Right lobe of liver (tissue), 6 donors: ENCODE measurements at regions not wholly inside any gene's neighbourhood (a gene's known extent, or its start where the extent isn't known, plus 50 kb on each side); places are given as distances from the start of the nearest gene placed in this dataset.

ENCODE experiments used
- ATAC-seq, 4 donors: fragments of 200-7000 bp; cut with Tn5 transposase; one replicate each; pipeline ENCODE4 v1.9.1; 2020; ENCODE audit warnings: mild to moderate bottlenecking in 4 of 4, moderate library complexity in 4 of 4
- DNase-seq, 3 donors: peaks; one replicate each; pipeline ENCODE4 v3.0.0-alpha.2; 2020
- H3K27ac ChIP-seq, 3 donors: fragments of 200-600 bp; one replicate each; pipeline ENCODE4 v1.8.0; 2022
- H3K27me3 ChIP-seq, 2 donors: fragments of 200-600 bp; one replicate each; pipeline ENCODE4 v1.8.0; 2022
- H3K36me3 ChIP-seq, 4 donors: fragments of 200-600 bp; sonication (generic) in 1 of 4; one replicate each; pipeline versions ENCODE4 v1.5.1 to v1.8.0; 2017 to 2022; ENCODE audit warnings: control low read depth in 1 of 4
- H3K4me1 ChIP-seq, 4 donors: fragments of 200-600 bp; sonication (generic) in 1 of 4; one replicate each; pipeline versions ENCODE4 v1.5.1 to v1.8.0; 2017 to 2022; ENCODE audit warnings: control low read depth in 1 of 4
- H3K4me3 ChIP-seq, 3 donors: fragments of 200-600 bp; one replicate each; pipeline ENCODE4 v1.8.0; 2022
- H3K9me3 ChIP-seq, 4 donors: fragments of 200-600 bp; sonication (generic) in 1 of 4; one replicate each; pipeline versions ENCODE4 v1.5.1 to v1.8.0; 2017 to 2022; ENCODE audit warnings: control low read depth in 1 of 4
- CTCF ChIP-seq, 4 donors: fragments of 200-600 bp in 3 of 4; fragments of 450-650 bp in 1 of 4; IDR thresholded peaks; one replicate each; pipeline versions ENCODE4 v1.5.1 to v1.8.0; 2016 to 2022; ENCODE audit warnings: antibody characterized with exemption in 4 of 4, mild to moderate bottlenecking in 2 of 4
- POLR2A ChIP-seq: fragments of 450-650 bp; IDR thresholded peaks from one replicate; pipeline ENCODE4 v1.6.1; 2017; ENCODE audit warnings: antibody characterized with exemption, mild to moderate bottlenecking
- WGBS: methylation state at CpG from one replicate; pipeline ENCODE4 v1.1.6; 2018; ENCODE audit warnings: low coverage, low lambda C conversion rate; ENCODE audit not compliant: insufficient coverage; ENCODE audit errors: missing lambda C conversion rate; 5-methylcytosine and 5-hydroxymethylcytosine counted together
- intact Hi-C, 2 donors: fragments of 100-400 bp; cut with DNase I; formaldehyde crosslinking; loops; one replicate each; pipeline versions ENCODE4 v1.11.2 to v1.14.1; 2022
- donor health status: DM: no; HTN: yes; CAD: no.
- donor health status: DM: no; HTN: no; CAD: no.
- donor health status: DM: no; HTN: no; CAD: no.
- donor health status: DM: no; HTN: yes; CAD: no.
- donor health status: DM: no; HTN: yes; CAD: no.

DNA sequence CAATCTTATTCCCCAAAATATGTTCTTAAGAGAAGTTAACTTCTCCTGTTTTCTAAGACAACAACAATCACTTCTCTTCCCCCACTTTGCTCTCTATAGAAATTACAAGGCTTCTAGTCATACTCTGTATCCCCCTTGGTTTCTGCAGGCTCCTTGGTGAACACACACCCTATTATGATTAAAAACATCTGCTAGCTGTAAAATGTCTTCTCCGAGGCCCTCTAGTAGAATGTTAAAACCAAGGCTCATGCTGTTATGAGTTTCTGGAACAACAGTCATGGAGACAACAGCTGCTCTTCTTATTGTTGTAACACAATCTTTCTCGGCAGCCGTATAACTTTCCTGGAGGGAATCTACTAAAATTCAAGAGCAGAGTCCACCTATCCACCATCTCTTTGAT lies 397.5 kb upstream of the CCDC196 start:
- intact Hi-C loops, result no loop called here
- Histone ChIP-seq H3K36me3 (no peaks in the 10 kb centered on the region), H3K27me3 (no peaks in the 10 kb centered on the region), H3K4me1 (no peaks in the 10 kb centered on the region), H3K4me3 (no peak overlapping the region), H3K27ac (no peak overlapping the region), H3K9me3 (no peaks in the 10 kb centered on the region)
- WGBS, result 77% methylated on average over 3 of the region's 3 CpGs
- TF ChIP-seq CTCF (IDR thresholded peaks at IDR 0.05), result no peak
- TF ChIP-seq POLR2A, result no peak
- DNase-seq (no peak), ATAC-seq (no peak)

DNA sequence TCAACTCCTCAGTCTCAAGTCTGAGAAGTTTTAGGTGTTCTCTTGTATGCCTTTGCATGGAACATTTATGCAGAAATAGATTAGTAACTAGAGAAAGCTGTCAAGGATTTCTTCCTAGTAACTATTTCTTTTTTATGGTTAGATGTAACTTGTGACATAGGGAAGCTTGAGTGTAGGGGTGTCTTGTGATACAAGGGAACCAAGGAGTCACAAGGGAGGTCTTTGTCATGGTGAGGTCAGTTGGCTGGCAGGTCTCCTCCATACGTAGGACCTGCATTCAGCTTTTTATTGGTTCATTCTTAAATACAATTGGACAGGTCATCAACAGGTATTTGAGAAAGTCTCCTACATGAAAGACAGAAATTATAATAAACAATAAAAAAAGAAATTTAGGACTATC lies 394.0 kb upstream of the CCDC196 start:
- Histone ChIP-seq H3K27me3 (no peaks in the 10 kb centered on the region), H3K4me1 (no peaks in the 10 kb centered on the region), H3K27ac (no peak overlapping the region), H3K36me3 (no peaks in the 10 kb centered on the region), H3K9me3 (no peaks in the 10 kb centered on the region), H3K4me3 (no peak overlapping the region)
- no peak for DNase-seq
- TF ChIP-seq POLR2A, result no peak
- TF ChIP-seq CTCF (IDR thresholded peaks at IDR 0.05), result no peak
- no peak for ATAC-seq
- intact Hi-C loops, result no loop called here
- WGBS, result 67% methylated on average over 1 of the region's 1 CpG

DNA sequence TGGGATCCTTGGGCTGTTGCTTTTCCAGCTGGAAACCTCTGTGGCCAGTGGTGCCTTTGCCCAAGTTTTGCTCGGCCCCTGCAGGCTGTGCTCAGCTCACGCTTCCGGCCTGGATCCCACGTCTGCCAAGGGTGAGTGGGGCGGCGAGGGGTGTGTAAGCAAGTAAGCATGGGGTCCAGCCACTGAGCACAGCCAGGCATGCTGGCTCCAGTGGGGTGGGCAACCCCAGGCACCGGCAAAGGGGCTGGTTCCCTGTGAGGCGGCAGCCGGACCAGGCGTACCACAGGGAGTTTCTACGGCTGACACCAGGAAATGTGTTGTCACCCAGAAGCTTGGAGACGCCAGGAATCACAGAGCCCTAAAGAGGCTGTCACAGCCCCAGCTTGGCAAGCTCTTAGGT lies 393.4 kb upstream of the CCDC196 start:
- H3K36me3 ChIP-seq, result no peaks in the 10 kb centered on the region
- H3K4me1 ChIP-seq, result no peaks in the 10 kb centered on the region
- TF ChIP-seq POLR2A (no peak), CTCF (IDR thresholded peaks at IDR 0.05) (no peak)
- no peaks in the 10 kb centered on the region for H3K9me3 ChIP-seq
- H3K27me3 ChIP-seq, result no peaks in the 10 kb centered on the region
- intact Hi-C loops, result no loop called here
- DNase-seq (no peak), ATAC-seq (no peak)
- H3K4me3 ChIP-seq, result no peak overlapping the region
- H3K27ac ChIP-seq, result no peak overlapping the region
- WGBS, result no CpG with 5 or more reads among the region's 12 CpGs

- Histone ChIP-seq H3K27ac (no peak overlapping the region), H3K4me1 (no peaks in the 10 kb centered on the region), H3K9me3 (no peaks in the 10 kb centered on the region), H3K36me3 (no peaks in the 10 kb centered on the region), H3K4me3 (no peak overlapping the region), H3K27me3 (no peaks in the 10 kb centered on the region)
- TF ChIP-seq CTCF (IDR thresholded peaks at IDR 0.05) (no peak), POLR2A (no peak)
- no CpG with 5 or more reads among the region's 38 CpGs for WGBS
- DNase-seq, result no peak
- peak in 1 of 4 donors; percentile 42 for ATAC-seq
- intact Hi-C loops, result no loop called here
Observed at GRCh38 chr14:66094001-66094727, 392.0 kb upstream of the CCDC196 start.
